Occipital lobe (tissue), 1 donor: ENCODE measurements at regions not wholly inside any gene's neighbourhood (a gene's known extent, or its start where the extent isn't known, plus 50 kb on each side); places are given as distances from the start of the nearest gene placed in this dataset.
"Not testable (repeated sequence)": the region's sequence is repeated elsewhere in the genome, so short reads cannot be mapped to it uniquely, and the experiment has no call there.

Experiments
- DNase-seq: peaks from one replicate; lab custom pipeline; 2025; lab: John Stamatoyannopoulos, UW

GRCh38 chr10:4242561-4243035 is 457.6 kb upstream of the KLF6 start:
- no peak for DNase-seq

GRCh38 chr10:4241724-4242345 is 456.8 kb upstream of the KLF6 start:
- no peak for DNase-seq

GRCh38 chr10:4240608-4241197 is 455.7 kb upstream of the KLF6 start:
- no peak for DNase-seq

- no peak for DNase-seq
Measured at GRCh38 chr10:4239186-4239585, 454.2 kb upstream of the KLF6 start.

- DNase-seq: not testable (repeated sequence)
Measured at GRCh38 chr10:4236905-4237304, 451.9 kb upstream of the KLF6 start.

GRCh38 chr10:4234661-4235060 is 449.7 kb upstream of the KLF6 start:
- no peak for DNase-seq

GRCh38 chr10:4231439-4231838 is 446.4 kb upstream of the KLF6 start:
- no peak for DNase-seq

GRCh38 chr10:4230036-4230435 is 445.0 kb upstream of the KLF6 start:
- no peak for DNase-seq

- DNase-seq: no peak
Measured at GRCh38 chr10:4229106-4229505, 444.1 kb upstream of the KLF6 start.

GRCh38 chr10:4227586-4227985 is 442.6 kb upstream of the KLF6 start:
- DNase-seq: no peak

- no peak for DNase-seq
Measured at GRCh38 chr10:4226941-4227540, 442.0 kb upstream of the KLF6 start.

GRCh38 chr10:4224178-4224577 is 439.2 kb upstream of the KLF6 start:
- DNase-seq: no peak

GRCh38 chr10:4221310-4221709 is 436.3 kb upstream of the KLF6 start:
- not testable (repeated sequence) for DNase-seq

- DNase-seq: no peak
Measured at GRCh38 chr10:4219901-4220300, 434.9 kb upstream of the KLF6 start.

GRCh38 chr10:4217653-4218052 is 432.6 kb upstream of the KLF6 start:
- DNase-seq: no peak

GRCh38 chr10:4217187-4217586 is 432.2 kb upstream of the KLF6 start:
- DNase-seq: no peak

- DNase-seq: no peak
Measured at GRCh38 chr10:4216726-4217125, 431.7 kb upstream of the KLF6 start.

GRCh38 chr10:4215963-4216575 is 431.1 kb upstream of the KLF6 start:
- no peak for DNase-seq

GRCh38 chr10:4215485-4215884 is 430.5 kb upstream of the KLF6 start:
- DNase-seq: no peak

GRCh38 chr10:4214908-4215307 is 429.9 kb upstream of the KLF6 start:
- DNase-seq: no peak

GRCh38 chr10:4213441-4213840 is 428.4 kb upstream of the KLF6 start:
- DNase-seq: no peak

- no peak for DNase-seq
Measured at GRCh38 chr10:4212111-4212630, 427.2 kb upstream of the KLF6 start.
